GM10266 (cell line): ENCODE measurements at regions not wholly inside any gene's neighbourhood (a gene's known extent, or its start where the extent isn't known, plus 50 kb on each side); places are given as distances from the start of the nearest gene placed in this dataset.

ENCODE experiments used
- DNase-seq: peaks from one replicate; pipeline ENCODE4 v3.0.0; 2012; ENCODE audit errors: extremely low spot score
- CTCF ChIP-seq: IDR thresholded peaks from 2 replicates; pipeline ENCODE4 v1.5.1; 2012; ENCODE audit warnings: mild to moderate bottlenecking, low read depth; ENCODE audit not compliant: control insufficient read depth, insufficient read depth; ENCODE audit errors: missing control alignments

- no peak for DNase-seq
- TF ChIP-seq CTCF: no peak
Measured at GRCh38 chr20:33908336-33908735, 85.4 kb upstream of the RALY start.

- TF ChIP-seq CTCF: no peak
- no peak for DNase-seq
Measured at GRCh38 chr20:33908868-33909267, 84.8 kb upstream of the RALY start.

- DNase-seq: no peak
- TF ChIP-seq CTCF: no peak
Measured at GRCh38 chr20:33909331-33909921, 84.3 kb upstream of the RALY start.

- no peak for DNase-seq
- no peak for TF ChIP-seq CTCF
Measured at GRCh38 chr20:33910056-33910455, 83.7 kb upstream of the RALY start.

GRCh38 chr20:33910529-33911327 lies 83.0 kb upstream of the RALY start:
- no peak for TF ChIP-seq CTCF
- DNase-seq: no peak

GRCh38 chr20:33914919-33915318 lies 78.8 kb upstream of the RALY start:
- TF ChIP-seq CTCF: no peak
- DNase-seq: no peak

- peak; percentile 65 for TF ChIP-seq CTCF
- DNase-seq: peak; percentile 62
Measured at GRCh38 chr20:33915726-33916331, 77.9 kb upstream of the RALY start.
